Endothelial cell of umbilical vein (primary cell): ENCODE measurements at regions not wholly inside any gene's neighbourhood (a gene's known extent, or its start where the extent isn't known, plus 50 kb on each side); places are given as distances from the start of the nearest gene placed in this dataset.

Source experiments
- BruUV-seq: library from RNA; stranded (reverse); fragments of 400-500 nt; replicated peaks from 2 replicates; lab custom pipeline; 2021; lab: Mats Ljungman, UMichigan
- CTCF ChIA-PET: fragments of 300-600, 350-600 bp; sonication (Branson Sonifier 250); formaldehyde crosslinking; loops from one replicate; lab custom pipeline; 2021; ENCODE audit warnings: antibody characterized with exemption, inconsistent platforms; lab: Charles Lee
- POLR2A ChIA-PET: fragments of 300-600, 350-600 bp; sonication (Branson Sonifier 250); formaldehyde crosslinking; loops from one replicate; lab custom pipeline; 2021; ENCODE audit warnings: antibody characterized with exemption, inconsistent platforms; lab: Charles Lee
- DNase-seq: peaks from one replicate; pipeline ENCODE4 v3.0.0-alpha.2; 2011; ENCODE audit warnings: low read depth, low spot score
- FAIRE-seq: peaks from 2 replicates; lab custom pipeline; 2011; peaks lifted over from hg19 to GRCh38; lab: Jason Lieb, UNC
- H2AFZ ChIP-seq: 2 replicates; pipeline ENCODE4 v1.6.0; 2012; ENCODE audit warnings: low read depth, low read length, control low read depth, inconsistent platforms
- H3K27ac ChIP-seq: 2 replicates; pipeline ENCODE4 v1.5.1; 2011; ENCODE audit warnings: low read depth, mild to moderate bottlenecking, control low read depth, low read length, moderate library complexity; ENCODE audit not compliant: insufficient read depth
- H3K27me3 ChIP-seq, 2 experiments: 2 replicates each; pipeline versions ENCODE4 v1.6.0 to v1.6.1; 2011; ENCODE audit warnings: low read length in 2 of 2, mixed read lengths in 1 of 2; ENCODE audit not compliant: control insufficient read depth in 2 of 2, insufficient read depth in 2 of 2
- H3K36me3 ChIP-seq, 2 experiments: 2 replicates in 1 of 2; 3 replicates in 1 of 2; pipeline ENCODE4 v1.5.1; 2011; ENCODE audit warnings: low read length in 2 of 2, mild to moderate bottlenecking in 1 of 2, moderate library complexity in 1 of 2; ENCODE audit not compliant: control insufficient read depth in 2 of 2, insufficient read depth in 2 of 2; ENCODE audit errors: extremely low read depth in 1 of 2
- H3K4me1 ChIP-seq: 3 replicates; pipeline ENCODE4 v1.5.1; 2011; ENCODE audit warnings: mild to moderate bottlenecking, low read length; ENCODE audit not compliant: control insufficient read depth, insufficient read depth; ENCODE audit errors: extremely low read depth
- H3K4me2 ChIP-seq: 2 replicates; pipeline ENCODE4 v1.6.1; 2011; ENCODE audit warnings: low read length, control low read depth, mixed read lengths; ENCODE audit not compliant: insufficient read depth
- H3K4me3 ChIP-seq, 3 experiments: fragments of 200-600 bp in 1 of 3; sonication (generic), shearing (Covaris generic) in 1 of 3; replicated peaks in 1 of 3; 2 replicates each; pipeline ENCODE4 v1.5.1; 2011 to 2016; ENCODE audit warnings: control low read depth in 3 of 3, low read length in 3 of 3, mild to moderate bottlenecking in 2 of 3, inconsistent platforms in 1 of 3, low read depth in 1 of 3, moderate library complexity in 1 of 3; ENCODE audit not compliant: insufficient read depth in 1 of 3
- H3K79me2 ChIP-seq: 2 replicates; pipeline ENCODE4 v1.6.0; 2012; ENCODE audit warnings: low read length, inconsistent platforms; ENCODE audit not compliant: control insufficient read depth, insufficient read depth
- H3K9ac ChIP-seq: replicated peaks from 2 replicates; pipeline ENCODE3; 2011; ENCODE audit warnings: low read length, control low read depth; ENCODE audit not compliant: insufficient read depth; ENCODE audit errors: extremely low read depth
- H3K9me1 ChIP-seq: replicated peaks from 3 replicates; pipeline ENCODE4 v1.6.0; 2011; ENCODE audit warnings: mild to moderate bottlenecking, low read length; ENCODE audit not compliant: control insufficient read depth, insufficient read depth; ENCODE audit errors: extremely low read depth
- H3K9me3 ChIP-seq: replicated peaks from 2 replicates; pipeline ENCODE4 v1.5.1; 2012; ENCODE audit warnings: low read length, inconsistent platforms; ENCODE audit not compliant: control insufficient read depth, insufficient read depth
- H4K20me1 ChIP-seq: replicated peaks from 2 replicates; pipeline ENCODE3; 2011; ENCODE audit warnings: mild to moderate bottlenecking, low read length; ENCODE audit not compliant: control insufficient read depth, insufficient read depth; ENCODE audit errors: extremely low read depth
- CTCF ChIP-seq, 2 donors: IDR thresholded peaks; 1 replicate in 1 of 2; 2 replicates in 1 of 2; pipeline ENCODE4 v1.5.1; 2011; ENCODE audit warnings: low read length in 2 of 2, mild to moderate bottlenecking in 2 of 2, moderate library complexity in 2 of 2, control low read depth in 1 of 2, inconsistent platforms in 1 of 2, low read depth in 1 of 2; ENCODE audit not compliant: insufficient read depth in 1 of 2; ENCODE audit errors: extremely low read depth in 1 of 2
- EZH2 ChIP-seq: IDR thresholded peaks from 2 replicates; pipeline ENCODE4 v1.6.1; 2012; ENCODE audit warnings: borderline replicate concordance, low read depth, mild to moderate bottlenecking, moderate library complexity, low read length, inconsistent platforms; ENCODE audit not compliant: severe bottlenecking
- FOS ChIP-seq: IDR thresholded peaks from 2 replicates; pipeline ENCODE4 v1.6.1; 2011; ENCODE audit warnings: mild to moderate bottlenecking, low read length, moderate library complexity, borderline replicate concordance; ENCODE audit not compliant: insufficient read depth
- GATA2 ChIP-seq: IDR thresholded peaks from 2 replicates; pipeline ENCODE4 v1.7.0; 2011; ENCODE audit warnings: low read depth, mild to moderate bottlenecking, moderate library complexity, mixed read lengths, low read length; ENCODE audit not compliant: insufficient read length, insufficient read depth
- JUN ChIP-seq: IDR thresholded peaks from 2 replicates; pipeline ENCODE4 v1.6.1; 2011; ENCODE audit warnings: borderline replicate concordance, low read depth; ENCODE audit not compliant: insufficient read length, insufficient read depth
- MYC ChIP-seq: IDR thresholded peaks from one replicate; pipeline ENCODE4 v1.6.1; 2011; ENCODE audit warnings: mild to moderate bottlenecking, low read depth, low read length
- POLR2A ChIP-seq: IDR thresholded peaks from 2 replicates; pipeline ENCODE4 v1.6.1; 2012; ENCODE audit warnings: low read depth, mild to moderate bottlenecking, control low read depth, low read length
- POLR2AphosphoS5 ChIP-seq: IDR thresholded peaks from 2 replicates; pipeline ENCODE4 v1.6.1; 2012; ENCODE audit warnings: low read depth, mild to moderate bottlenecking, control low read depth, low read length, moderate library complexity; ENCODE audit not compliant: insufficient read depth
- dilution Hi-C: fragments of 300-500 bp; cut with MboI; formaldehyde crosslinking; loops from one replicate; pipeline ENCODE4 v1.15.0; 2019; ENCODE audit warnings: low sequenced_read_pairs; ENCODE audit not compliant: extremely low pct_ligation_motif_present
- intact Hi-C: fragments of 100-400 bp; cut with micrococcal nuclease; formaldehyde crosslinking; loops from one replicate; pipeline ENCODE4 v1.10.0; 2022
- TF ChIP-seq, protein P1 (sequence below): IDR thresholded peaks from 2 replicates; pipeline ENCODE4 v1.6.1; 2011; ENCODE audit not compliant: insufficient read depth, insufficient read length

GRCh38 chr10:118978998-118979350, 50.5 kb upstream of the NANOS1 start:
- POLR2A ChIA-PET: no interaction called here
- DNase-seq (no peak), FAIRE-seq (no peak)
- no peaks in the 10 kb centered on the region for H3K9me1 ChIP-seq
- CTCF ChIA-PET: no interaction called here
- no peaks in the 10 kb centered on the region for H3K9me3 ChIP-seq
- H3K4me2 ChIP-seq: no peak overlapping the region
- no peak overlapping the region for H3K27ac ChIP-seq
- H3K4me3 ChIP-seq: no peak overlapping the region
- no peaks in the 10 kb centered on the region for H4K20me1 ChIP-seq
- H3K4me1 ChIP-seq: no peaks in the 10 kb centered on the region
- no peaks in the 10 kb centered on the region for H3K36me3 ChIP-seq
- H3K27me3 ChIP-seq: no peaks in the 10 kb centered on the region
- no TSS peak for BruUV-seq
- H3K9ac ChIP-seq: no peak overlapping the region
- H2AFZ ChIP-seq: no peak overlapping the region
- H3K79me2 ChIP-seq: no peaks in the 10 kb centered on the region
- TF ChIP-seq CTCF (IDR thresholded peaks at IDR 0.05; ENCODE audit: extremely low read depth in 1 of 2, insufficient read depth in 1 of 2, low read depth in 1 of 2, low read length in 2 of 2): no peak
- TF ChIP-seq POLR2AphosphoS5: no peak
- no peak for TF ChIP-seq GATA2
- TF ChIP-seq JUN: no peak
- TF ChIP-seq, protein P1, sequence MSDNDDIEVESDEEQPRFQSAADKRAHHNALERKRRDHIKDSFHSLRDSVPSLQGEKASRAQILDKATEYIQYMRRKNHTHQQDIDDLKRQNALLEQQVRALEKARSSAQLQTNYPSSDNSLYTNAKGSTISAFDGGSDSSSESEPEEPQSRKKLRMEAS: no peak
- TF ChIP-seq MYC: no peak
- no peak for TF ChIP-seq POLR2A
- no peak for TF ChIP-seq EZH2
- TF ChIP-seq FOS: no peak
- dilution Hi-C loops: no loop called here
- intact Hi-C loops: no loop called here
